ENCODE measurements at regions not wholly inside any gene's neighbourhood (a gene's known extent, or its start where the extent isn't known, plus 50 kb on each side); places are given as distances from the start of the nearest gene placed in this dataset.

- Histone ChIP-seq H3K36me3 (ENCODE audit: low read depth) (no peaks in the 10 kb centered on the region), H3K9me3 (ENCODE audit: insufficient read depth, low read depth) (no peaks in the 10 kb centered on the region), H3K27me3 (ENCODE audit: insufficient read depth, low read depth) (no peaks in the 10 kb centered on the region), H2AFZ (no peak overlapping the region), H4K20me1 (ENCODE audit: insufficient read depth) (no peaks in the 10 kb centered on the region), H3F3A (ENCODE audit: insufficient read depth, low read depth) (no peaks in the 10 kb centered on the region), H3K4me3 (no peak overlapping the region), H3K9me2 (ENCODE audit: insufficient read depth) (no peaks in the 10 kb centered on the region; the same call in 1 of the 2 replicates), H3K4me1 (replicated peaks; ENCODE audit: insufficient read depth) (peaks cover 9% of the 10 kb centered on the region), H3K27ac (no peak overlapping the region), H3K4me2 (no peak overlapping the region), H3K79me2 (ENCODE audit: low read depth) (no peaks in the 10 kb centered on the region)
- CTCF ChIA-PET = no interaction called here
- intact Hi-C loops (cut with micrococcal nuclease; ENCODE audit: unreplicated experiment) = no loop called here
- POLR2A ChIA-PET (ENCODE audit: unreplicated experiment) = no interaction called here
- TF ChIP-seq EZH2 (IDR thresholded peaks at IDR 0.05; ENCODE audit: low read depth) = no peak
- TF ChIP-seq CTCF (conservative IDR thresholded peaks at IDR 0.05) = no peak
- BruUV-seq (replicated peaks) = no TSS peak
- DNase-seq = peak in 1 of 2 experiments; percentile 0
Observed at GRCh38 chr6:139686308-139686707, 311.9 kb upstream of the CITED2 start.

GRCh38 chr6:139685009-139685408, 310.6 kb upstream of the CITED2 start:
- no peaks in the 10 kb centered on the region for H3K79me2 ChIP-seq (ENCODE audit: low read depth)
- H3K4me2 ChIP-seq = no peak overlapping the region

GRCh38 chr6:139680819-139681218, 306.4 kb upstream of the CITED2 start:
- no TSS peak for BruUV-seq (replicated peaks)
- CTCF ChIA-PET = no interaction called here
- Histone ChIP-seq H3K36me3 (ENCODE audit: low read depth) (no peaks in the 10 kb centered on the region), H2AFZ (no peak overlapping the region), H3K4me3 (no peak overlapping the region), H3K4me2 (no peak overlapping the region), H4K20me1 (ENCODE audit: insufficient read depth) (no peaks in the 10 kb centered on the region), H3F3A (ENCODE audit: insufficient read depth, low read depth) (peaks cover 10% of the 10 kb centered on the region; the same call in 1 of the 2 replicates), H3K27ac (no peak overlapping the region), H3K79me2 (ENCODE audit: low read depth) (no peaks in the 10 kb centered on the region), H3K27me3 (ENCODE audit: insufficient read depth, low read depth) (no peaks in the 10 kb centered on the region), H3K4me1 (replicated peaks; ENCODE audit: insufficient read depth) (peaks cover 26% of the 10 kb centered on the region), H3K9me3 (ENCODE audit: insufficient read depth, low read depth) (no peaks in the 10 kb centered on the region), H3K9me2 (ENCODE audit: insufficient read depth) (no peaks in the 10 kb centered on the region; the same call in 1 of the 2 replicates)
- DNase-seq = no peak
- POLR2A ChIA-PET (ENCODE audit: unreplicated experiment) = no interaction called here
- TF ChIP-seq EZH2 (IDR thresholded peaks at IDR 0.05; ENCODE audit: low read depth) = no peak
- TF ChIP-seq CTCF (conservative IDR thresholded peaks at IDR 0.05) = no peak
- intact Hi-C loops (cut with micrococcal nuclease; ENCODE audit: unreplicated experiment) = no loop called here

More at GRCh38 chr6:139685009-139685408, 310.6 kb upstream of the CITED2 start:
- CTCF ChIA-PET = no interaction called here
- no peak for DNase-seq
- H2AFZ ChIP-seq = no peak overlapping the region
- TF ChIP-seq EZH2 (IDR thresholded peaks at IDR 0.05; ENCODE audit: low read depth) (no peak), CTCF (conservative IDR thresholded peaks at IDR 0.05) (no peak)
- H3K4me3 ChIP-seq = no peak overlapping the region
- POLR2A ChIA-PET (ENCODE audit: unreplicated experiment) = no interaction called here
- no peak overlapping the region for H3K27ac ChIP-seq
- no peaks in the 10 kb centered on the region for H4K20me1 ChIP-seq (ENCODE audit: insufficient read depth)
- BruUV-seq (replicated peaks) = no TSS peak
- H3F3A ChIP-seq (ENCODE audit: insufficient read depth, low read depth) = peaks cover under 1% of the 10 kb centered on the region; the same call in 1 of the 2 replicates
- intact Hi-C loops (cut with micrococcal nuclease; ENCODE audit: unreplicated experiment) = no loop called here
- H3K9me2 ChIP-seq (ENCODE audit: insufficient read depth) = no peaks in the 10 kb centered on the region; the same call in 1 of the 2 replicates
- no peaks in the 10 kb centered on the region for H3K36me3 ChIP-seq (ENCODE audit: low read depth)
- H3K4me1 ChIP-seq (replicated peaks; ENCODE audit: insufficient read depth) = peaks cover 18% of the 10 kb centered on the region
- H3K27me3 ChIP-seq (ENCODE audit: insufficient read depth, low read depth) = no peaks in the 10 kb centered on the region
- H3K9me3 ChIP-seq (ENCODE audit: insufficient read depth, low read depth) = no peaks in the 10 kb centered on the region

All from PC-9 (cell line).